BJ (cell line): ENCODE measurements at regions not wholly inside any gene's neighbourhood (a gene's known extent, or its start where the extent isn't known, plus 50 kb on each side); places are given as distances from the start of the nearest gene placed in this dataset.

Experiments
- CTCF ChIA-PET: fragments of 350-600 bp; formaldehyde crosslinking; extraction: SDS; loops from one replicate; lab custom pipeline; 2021; ENCODE audit warnings: antibody characterized with exemption, inconsistent platforms; lab: Yijun Ruan, JAX
- POLR2A ChIA-PET: fragments of 300-600 bp; sonication (Branson Sonifier 250); formaldehyde crosslinking; extraction: SDS; loops from one replicate; lab custom pipeline; 2021; ENCODE audit warnings: antibody characterized with exemption; lab: Charles Lee
- DNase-seq: peaks from one replicate; pipeline ENCODE4 v3.0.0-alpha.2; 2011; ENCODE audit warnings: low read depth
- H3K27me3 ChIP-seq: 2 replicates; pipeline ENCODE4 v1.6.0; 2011; ENCODE audit warnings: low read length; ENCODE audit not compliant: control insufficient read depth, insufficient read depth
- H3K36me3 ChIP-seq: 2 replicates; pipeline ENCODE4 v1.5.1; 2011; ENCODE audit warnings: low read length; ENCODE audit not compliant: control insufficient read depth, insufficient read depth
- H3K4me3 ChIP-seq: 2 replicates; pipeline ENCODE4 v1.5.1; 2011; ENCODE audit warnings: low read depth, mild to moderate bottlenecking, control low read depth, low read length
- TF ChIP-seq, protein P1 (sequence below): IDR thresholded peaks from 2 replicates; pipeline ENCODE4 v1.5.1; 2011; ENCODE audit warnings: low read depth, mild to moderate bottlenecking, control low read depth, inconsistent platforms, low read length, moderate library complexity; ENCODE audit not compliant: insufficient read depth

DNA sequence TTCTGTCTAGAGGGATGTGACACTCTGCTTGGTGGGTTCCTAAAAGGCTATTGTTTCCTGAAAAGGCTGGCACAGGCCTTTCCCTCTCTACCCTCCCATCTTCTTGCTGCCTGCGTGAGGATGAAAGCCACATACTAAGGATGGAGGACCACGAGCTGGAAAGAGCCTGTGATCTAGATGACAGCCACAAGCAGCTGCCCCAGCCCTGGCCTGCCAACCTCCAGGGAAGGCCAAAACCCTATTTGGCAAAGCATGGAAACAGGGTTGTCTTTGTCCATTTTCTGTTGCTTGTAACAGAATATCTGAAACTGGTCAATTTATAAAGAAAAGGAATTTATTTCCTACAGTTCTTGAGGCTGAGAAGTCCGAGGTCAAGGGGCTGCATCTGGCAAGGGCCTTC is 144.5 kb downstream of the FBLN2 start:
- CTCF ChIA-PET, result no interaction called here
- TF ChIP-seq, protein P1, sequence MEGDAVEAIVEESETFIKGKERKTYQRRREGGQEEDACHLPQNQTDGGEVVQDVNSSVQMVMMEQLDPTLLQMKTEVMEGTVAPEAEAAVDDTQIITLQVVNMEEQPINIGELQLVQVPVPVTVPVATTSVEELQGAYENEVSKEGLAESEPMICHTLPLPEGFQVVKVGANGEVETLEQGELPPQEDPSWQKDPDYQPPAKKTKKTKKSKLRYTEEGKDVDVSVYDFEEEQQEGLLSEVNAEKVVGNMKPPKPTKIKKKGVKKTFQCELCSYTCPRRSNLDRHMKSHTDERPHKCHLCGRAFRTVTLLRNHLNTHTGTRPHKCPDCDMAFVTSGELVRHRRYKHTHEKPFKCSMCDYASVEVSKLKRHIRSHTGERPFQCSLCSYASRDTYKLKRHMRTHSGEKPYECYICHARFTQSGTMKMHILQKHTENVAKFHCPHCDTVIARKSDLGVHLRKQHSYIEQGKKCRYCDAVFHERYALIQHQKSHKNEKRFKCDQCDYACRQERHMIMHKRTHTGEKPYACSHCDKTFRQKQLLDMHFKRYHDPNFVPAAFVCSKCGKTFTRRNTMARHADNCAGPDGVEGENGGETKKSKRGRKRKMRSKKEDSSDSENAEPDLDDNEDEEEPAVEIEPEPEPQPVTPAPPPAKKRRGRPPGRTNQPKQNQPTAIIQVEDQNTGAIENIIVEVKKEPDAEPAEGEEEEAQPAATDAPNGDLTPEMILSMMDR, result no peak
- Histone ChIP-seq H3K36me3 (no peaks in the 10 kb centered on the region), H3K27me3 (no peaks in the 10 kb centered on the region), H3K4me3 (no peak overlapping the region)
- no peak for DNase-seq
- POLR2A ChIA-PET, result no interaction called here

DNA sequence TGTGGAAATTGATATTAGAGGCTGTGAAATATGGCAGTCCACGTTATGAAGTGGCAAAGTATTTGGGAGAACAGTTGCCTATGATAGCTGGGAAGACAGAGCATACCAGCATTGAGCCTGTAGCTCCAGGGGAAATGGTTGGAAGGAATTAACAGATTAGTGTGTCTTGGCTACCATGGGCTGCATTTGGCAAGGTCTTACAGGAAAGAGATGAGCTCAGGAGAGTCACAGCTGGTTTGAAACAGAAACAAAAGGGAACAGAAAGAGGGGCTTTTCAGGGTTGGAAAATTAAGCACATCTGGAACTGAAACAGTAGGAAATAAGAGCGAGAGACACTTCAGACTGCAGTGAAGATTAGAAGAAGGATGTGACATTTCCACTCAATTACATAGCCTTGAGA is 141.7 kb downstream of the FBLN2 start:
- ChIA-PET POLR2A (interaction anchor here (0.6 kb wide), 1 partner anchor 410 kb away, joined by 3 read pairs; no protein-coding TSS in a partner anchor), CTCF (interaction anchor here (1.5 kb wide), 1 partner anchor 33 kb away, joined by 5 read pairs; no protein-coding TSS in a partner anchor)
- H3K4me3 ChIP-seq, result no peak overlapping the region
- TF ChIP-seq, protein P1, result no peak
- no peak for DNase-seq
- H3K27me3 ChIP-seq, result peaks cover 3% of the 10 kb centered on the region; the same call in 1 of the 2 replicates
- no peaks in the 10 kb centered on the region for H3K36me3 ChIP-seq

DNA sequence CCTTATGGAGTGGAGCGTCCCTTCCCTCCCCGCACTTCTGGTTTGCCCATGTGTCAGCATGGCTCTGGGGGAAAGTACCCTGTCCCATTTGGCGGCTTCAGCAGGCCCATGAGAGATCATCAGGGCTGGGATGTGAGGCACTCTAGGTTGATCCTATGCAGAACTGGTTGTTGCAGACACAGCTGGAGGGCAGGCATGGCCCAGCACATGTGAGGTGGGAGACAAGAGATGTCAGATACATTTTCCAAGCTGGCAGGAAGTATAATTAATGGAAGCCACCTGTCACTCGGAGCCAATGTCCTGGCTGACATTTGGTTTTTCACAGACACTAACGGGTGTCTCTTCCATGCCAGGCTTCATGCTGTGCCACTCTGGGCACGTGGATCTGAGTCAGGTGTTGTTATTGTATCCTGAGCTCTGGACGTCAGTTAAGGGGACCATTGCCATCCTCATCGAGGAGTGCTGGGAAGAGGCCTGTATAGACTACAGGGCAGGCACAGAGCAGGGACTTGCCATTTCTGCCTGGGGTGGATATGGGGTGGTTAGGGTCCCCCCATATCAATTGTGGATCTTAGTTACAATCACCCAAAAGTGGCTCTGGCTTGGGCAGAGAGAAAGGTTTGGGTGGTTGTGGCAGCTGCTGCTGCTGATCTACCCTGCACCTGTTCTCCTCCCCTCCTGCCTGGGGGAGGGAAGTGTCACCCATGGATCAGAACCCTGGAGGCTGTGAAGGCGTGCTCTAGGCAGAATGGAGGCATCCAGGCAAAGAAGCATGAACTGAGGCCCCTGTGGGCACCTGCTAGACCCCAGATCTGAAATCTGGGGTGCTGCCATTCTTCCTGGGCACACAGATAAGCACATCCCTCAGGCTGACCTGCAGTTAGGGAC is 140.7 kb downstream of the FBLN2 start:
- CTCF ChIA-PET, result interaction anchor here (1.2 kb wide), 1 partner anchor 35 kb away, joined by 3 read pairs; no protein-coding TSS in a partner anchor
- POLR2A ChIA-PET, result no interaction called here
- DNase-seq, result no peak
- TF ChIP-seq, protein P1, result no peak
- H3K27me3 ChIP-seq, result peaks cover 3% of the 10 kb centered on the region; the same call in 1 of the 2 replicates
- H3K36me3 ChIP-seq, result no peaks in the 10 kb centered on the region
- no peak overlapping the region for H3K4me3 ChIP-seq

DNA sequence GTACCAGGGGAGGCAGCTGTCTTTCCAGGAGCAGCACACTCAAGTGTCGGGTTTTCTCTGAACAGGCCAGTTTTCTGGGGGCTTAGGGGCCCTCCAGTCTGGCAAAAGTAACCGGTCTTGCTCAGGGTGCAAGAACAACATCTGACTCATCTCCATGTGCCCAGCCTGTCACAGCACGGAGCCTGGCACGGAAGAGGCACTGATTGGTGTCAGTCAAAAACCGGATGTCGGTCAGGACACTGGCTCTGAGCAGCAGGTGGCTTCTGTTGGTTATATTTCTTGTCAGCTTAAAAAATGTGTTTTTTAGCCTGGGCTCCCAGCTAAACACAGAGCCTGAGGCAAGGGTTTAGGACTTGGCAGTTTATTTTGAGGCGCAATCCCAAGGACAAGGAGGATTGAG is 139.9 kb downstream of the FBLN2 start:
- no peak overlapping the region for H3K4me3 ChIP-seq
- CTCF ChIA-PET, result interaction anchor here (2.0 kb wide), 1 partner anchor 31 kb away, joined by 6 read pairs; no protein-coding TSS in a partner anchor
- POLR2A ChIA-PET, result no interaction called here
- peaks cover 3% of the 10 kb centered on the region; the same call in 1 of the 2 replicates for H3K27me3 ChIP-seq
- TF ChIP-seq, protein P1, result no peak
- no peaks in the 10 kb centered on the region for H3K36me3 ChIP-seq
- DNase-seq, result no peak

DNA sequence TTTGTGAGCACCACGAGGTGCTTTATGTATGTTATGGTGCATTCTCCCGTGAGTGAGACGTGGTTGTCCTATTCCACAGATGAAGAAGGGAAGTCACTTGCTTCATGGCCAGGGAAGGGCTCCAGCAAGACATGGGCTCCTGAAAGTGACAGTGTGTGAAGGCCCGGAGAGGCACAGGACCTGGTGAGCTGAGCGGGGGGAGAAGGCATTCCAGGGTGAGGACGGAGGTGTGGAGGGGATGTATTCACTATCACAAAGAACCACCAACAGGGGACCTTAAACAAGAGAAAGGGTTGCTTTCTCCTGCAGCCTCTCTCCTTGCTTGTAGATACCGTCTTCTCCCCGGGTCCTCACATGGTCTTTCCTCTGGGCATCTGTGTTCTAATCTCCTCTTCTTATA is 139.1 kb downstream of the FBLN2 start:
- peaks cover 3% of the 10 kb centered on the region; the same call in 1 of the 2 replicates for H3K27me3 ChIP-seq
- H3K4me3 ChIP-seq, result no peak overlapping the region
- TF ChIP-seq, protein P1, result no peak
- no peak for DNase-seq
- CTCF ChIA-PET, result interaction anchor here (2.0 kb wide), 1 partner anchor 30 kb away, joined by 6 read pairs; no protein-coding TSS in a partner anchor
- POLR2A ChIA-PET, result no interaction called here
- H3K36me3 ChIP-seq, result no peaks in the 10 kb centered on the region
